DOHH2 (cell line): ENCODE measurements at regions not wholly inside any gene's neighbourhood (a gene's known extent, or its start where the extent isn't known, plus 50 kb on each side); places are given as distances from the start of the nearest gene placed in this dataset.

ENCODE experiments used
- CTCF ChIP-seq: fragments of 200-600 bp; sonication (generic); IDR thresholded peaks from one replicate; pipeline ENCODE4 v1.5.1; 2014; ENCODE audit warnings: antibody characterized with exemption, mild to moderate bottlenecking, low read depth, low read length; ENCODE audit not compliant: poor library complexity, severe bottlenecking
- EZH2phosphoT487 ChIP-seq: fragments of 200-600 bp; sonication (generic); IDR thresholded peaks from 2 replicates; pipeline ENCODE4 v1.6.1; 2017; ENCODE audit warnings: borderline replicate concordance, mild to moderate bottlenecking, antibody characterized with exemption, low read length, moderate library complexity, mixed read lengths

DNA sequence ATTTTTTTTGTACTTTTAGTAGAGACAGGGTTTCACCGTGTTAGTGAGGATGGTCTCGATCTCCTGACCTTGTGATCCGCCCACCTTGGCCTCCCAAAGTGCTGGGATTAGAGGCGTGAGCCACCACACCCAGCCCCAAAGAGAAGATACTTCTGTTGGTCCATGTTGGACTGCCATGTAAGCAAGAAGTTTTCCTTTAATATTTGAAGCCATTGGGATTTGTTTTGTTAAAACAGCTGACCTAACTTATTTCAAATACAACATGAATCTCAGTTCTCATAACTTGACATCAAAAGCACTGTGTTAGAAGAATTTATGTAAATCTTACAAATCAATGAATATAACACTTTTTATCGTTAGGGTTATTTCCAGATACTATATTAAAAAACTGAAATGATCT, 302.4 kb downstream of the SDHAF3 start:
- TF ChIP-seq CTCF, result no peak
- no peak for TF ChIP-seq EZH2phosphoT487
